GM21528 (cell line): ENCODE measurements at regions not wholly inside any gene's neighbourhood (a gene's known extent, or its start where the extent isn't known, plus 50 kb on each side); places are given as distances from the start of the nearest gene placed in this dataset.

Experiments
- ATAC-seq: cut with Tn5 transposase; IDR thresholded peaks from one replicate; pipeline ENCODE4 v1.9.1; 2021; ENCODE audit warnings: mild to moderate bottlenecking, moderate library complexity; ENCODE audit not compliant: unreplicated experiment, low FRiP score

DNA sequence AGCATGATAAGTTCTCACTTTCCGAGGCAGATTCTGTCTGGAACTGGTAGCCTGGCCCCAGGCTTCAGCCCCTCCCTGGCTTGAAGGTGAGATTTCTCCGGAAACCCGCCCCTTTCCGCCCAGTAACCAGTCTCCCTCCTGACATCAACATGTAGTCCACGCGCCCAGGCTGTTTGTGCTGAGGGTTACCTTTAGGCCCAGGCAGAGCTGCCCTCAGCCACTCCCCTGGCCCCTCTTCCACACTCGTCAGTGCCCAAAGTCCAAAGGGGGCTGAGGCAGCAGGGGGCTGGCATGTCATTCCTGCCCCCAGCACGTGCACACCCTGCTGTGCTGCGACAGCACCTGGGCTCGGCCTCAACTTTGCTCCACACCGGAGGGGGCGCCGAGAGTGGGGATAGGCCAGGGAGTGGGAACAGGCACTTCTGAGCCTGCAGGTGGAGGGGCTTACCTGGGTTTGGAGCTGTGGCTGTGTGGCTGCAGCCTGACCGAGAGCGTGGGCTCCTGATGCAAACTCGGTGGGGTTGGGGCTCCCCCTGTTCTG, 69.5 kb upstream of the ANK2 start:
- no peak for ATAC-seq

DNA sequence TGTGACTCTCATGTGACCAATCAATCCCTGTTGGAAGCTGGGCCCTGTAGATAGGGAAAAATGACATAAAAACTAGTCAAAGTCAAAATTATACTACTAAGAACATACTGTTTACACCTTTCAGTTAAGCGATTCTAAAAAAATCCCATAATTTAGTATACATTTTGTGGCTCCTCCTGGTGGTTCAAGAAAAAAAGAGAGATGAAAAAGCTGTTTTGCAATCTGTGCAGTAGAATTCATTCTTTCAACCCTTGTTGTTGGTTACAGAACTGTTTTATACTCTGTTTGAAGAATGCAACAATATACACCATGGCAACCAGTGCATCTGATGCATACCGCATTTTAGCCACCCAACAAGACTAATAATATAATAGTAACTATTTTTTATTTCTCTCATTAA, 66.8 kb upstream of the ANK2 start:
- no peak for ATAC-seq

DNA sequence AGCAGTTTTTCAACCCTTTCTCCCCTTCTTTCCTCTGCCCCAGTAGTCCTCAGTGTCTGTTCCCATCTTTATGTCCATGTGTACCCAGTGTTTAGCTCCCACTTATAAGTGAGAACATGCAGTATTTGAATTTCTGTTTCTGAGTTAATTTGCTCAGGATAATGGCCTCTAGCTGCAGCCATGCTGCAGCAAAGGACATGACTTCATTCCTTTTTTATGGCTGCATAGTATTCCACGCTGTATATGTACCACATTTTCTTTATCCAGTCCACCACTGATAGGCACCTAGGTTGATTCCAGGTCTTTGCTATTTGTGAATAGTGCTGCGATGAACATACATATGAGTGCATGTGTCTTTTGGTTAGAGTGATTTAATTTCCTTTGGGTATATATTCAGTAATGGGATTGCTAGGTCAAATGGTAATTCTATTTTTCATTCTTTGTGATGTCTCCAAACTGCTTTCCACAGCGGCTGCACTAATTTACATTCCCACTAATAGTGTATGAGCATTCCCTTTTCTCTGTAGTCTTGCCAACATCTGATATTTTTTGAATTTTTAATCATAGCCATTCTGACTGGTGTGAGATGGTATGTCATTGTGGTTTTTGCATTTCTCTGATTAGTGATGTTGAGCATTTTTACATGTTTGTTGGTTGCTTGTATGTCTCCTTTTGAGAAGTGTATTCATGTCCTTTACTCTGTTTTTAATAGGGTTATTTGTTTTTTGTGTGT, 54.6 kb upstream of the ANK2 start:
- ATAC-seq = no peak
